ENCODE measurements at regions not wholly inside any gene's neighbourhood (a gene's known extent, or its start where the extent isn't known, plus 50 kb on each side); places are given as distances from the start of the nearest gene placed in this dataset.
"Not testable (repeated sequence)": the region's sequence is repeated elsewhere in the genome, so short reads cannot be mapped to it uniquely, and the experiment has no call there.

DNA sequence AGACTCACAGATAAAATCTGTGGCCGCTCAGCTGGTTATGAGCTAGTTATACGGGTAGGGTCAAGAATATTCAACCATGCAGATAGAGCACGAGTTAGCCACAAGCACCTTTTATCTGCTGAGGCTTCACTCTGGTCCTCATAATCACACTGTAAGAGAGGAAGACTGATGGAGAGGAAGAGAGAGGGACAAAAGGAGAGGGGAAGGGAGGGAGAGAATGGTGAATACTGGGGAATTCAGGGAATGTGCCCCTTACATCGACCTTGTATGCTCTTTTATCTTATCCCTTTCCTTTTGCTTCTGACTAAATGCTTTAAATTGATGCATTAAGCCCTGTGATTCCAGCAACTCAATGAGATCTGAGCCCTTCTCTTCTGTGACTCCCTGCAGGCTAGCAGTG, 333.1 kb downstream of the DSEL start:
- intact Hi-C loops (cut with DNase I) = no loop called here

GRCh38 chr18:67179726-67180125, 336.8 kb downstream of the DSEL start:
- DNase-seq = no peak
- intact Hi-C loops (cut with DNase I) = loop anchor here (10.0 kb wide), 1 partner anchor 415 kb away; no protein-coding TSS in a partner anchor

More for the DNA sequence above, 333.1 kb downstream of the DSEL start:
- DNase-seq = no peak

DNA sequence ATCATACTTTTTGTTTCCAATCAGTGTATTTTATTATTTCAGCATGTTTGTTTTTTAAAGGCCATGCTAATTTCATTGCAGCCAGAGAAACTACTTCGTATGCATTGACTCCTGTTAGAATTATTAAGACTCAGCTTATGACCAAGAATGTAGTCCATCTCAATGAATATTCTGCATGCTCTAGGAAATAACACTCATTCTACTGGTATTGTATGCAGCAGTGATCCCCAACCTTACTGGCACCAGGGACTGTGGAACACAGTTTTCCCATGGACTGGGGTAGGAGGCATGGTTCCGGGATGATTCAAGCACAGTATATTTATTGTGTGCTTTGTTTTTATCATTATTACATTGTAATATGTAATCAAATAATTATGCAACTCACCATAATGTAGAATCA, 356.9 kb downstream of the DSEL start:
- no peak for DNase-seq
- intact Hi-C loops (cut with DNase I) = no loop called here

DNA sequence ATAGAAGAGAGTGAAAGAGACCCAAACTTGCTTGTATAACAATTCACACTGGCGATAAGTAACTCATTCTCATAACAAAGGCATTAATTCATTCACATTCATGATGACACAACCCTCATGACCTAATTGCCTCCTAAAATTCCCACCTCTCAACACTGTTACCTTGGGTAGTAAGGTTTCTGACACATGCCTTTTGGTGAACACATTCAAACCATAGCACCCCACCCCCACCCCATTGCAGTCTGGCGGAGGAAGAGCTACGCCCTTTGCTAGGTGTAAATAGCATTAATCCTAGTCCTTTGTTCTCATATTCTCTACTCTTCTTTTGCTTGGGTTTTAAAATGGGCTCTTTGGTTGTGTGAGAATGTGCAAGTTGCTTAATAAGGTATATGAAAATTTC, 361.5 kb downstream of the DSEL start:
- DNase-seq = no peak
- intact Hi-C loops (cut with DNase I) = no loop called here

DNA sequence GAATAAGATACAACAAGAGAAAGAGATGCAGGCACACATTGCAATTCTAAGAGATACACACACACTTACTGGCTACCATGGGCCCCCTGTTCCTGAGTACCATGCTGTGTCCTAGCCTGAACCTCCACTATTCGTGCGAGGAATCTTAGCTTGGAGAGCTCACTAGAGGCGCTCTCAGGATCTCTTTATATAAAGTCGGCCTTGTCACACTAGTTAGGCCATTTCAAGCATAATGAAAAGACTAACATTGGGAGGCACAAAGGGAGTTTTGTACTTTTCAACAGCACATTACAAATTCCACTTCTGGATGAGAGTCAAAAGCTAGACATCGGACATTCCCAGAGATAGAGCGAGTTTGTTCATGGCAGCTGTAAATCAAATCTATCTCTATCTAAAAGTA, 365.2 kb downstream of the DSEL start:
- intact Hi-C loops (cut with DNase I) = no loop called here
- DNase-seq = peak in 35 of 42 donors; percentile 4 to 79 (median 37)

GRCh38 chr18:67145586-67146292, 370.8 kb downstream of the DSEL start:
- DNase-seq = no peak
- intact Hi-C loops (cut with DNase I) = no loop called here

- intact Hi-C loops (cut with DNase I) = no loop called here
- DNase-seq = no peak
Measured at GRCh38 chr18:67144329-67144728, 372.2 kb downstream of the DSEL start.

DNA sequence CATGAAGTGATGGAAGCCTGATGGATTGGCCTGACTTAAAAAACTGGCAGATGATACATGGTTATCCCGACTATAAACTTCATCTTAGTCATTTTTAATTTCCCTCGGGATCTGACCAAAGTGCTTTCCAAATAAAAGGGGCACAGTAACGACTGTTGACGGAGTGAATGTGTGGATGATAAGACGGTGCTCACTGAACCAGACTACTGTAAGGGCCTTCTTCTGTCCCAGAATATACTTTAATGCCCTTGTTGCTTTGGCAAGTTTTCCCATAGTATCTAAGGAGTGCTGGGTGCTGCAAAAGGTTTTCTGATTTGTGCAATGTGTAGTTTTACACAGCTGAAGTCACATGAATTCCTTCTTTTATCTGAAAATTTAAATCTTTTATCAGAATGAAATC, 373.5 kb downstream of the DSEL start:
- intact Hi-C loops (cut with DNase I) = no loop called here

GRCh38 chr18:67142604-67143003, 373.9 kb downstream of the DSEL start:
- intact Hi-C loops (cut with DNase I) = no loop called here
- no peak for DNase-seq

More for the DNA sequence above, 373.5 kb downstream of the DSEL start:
- DNase-seq = no peak

DNA sequence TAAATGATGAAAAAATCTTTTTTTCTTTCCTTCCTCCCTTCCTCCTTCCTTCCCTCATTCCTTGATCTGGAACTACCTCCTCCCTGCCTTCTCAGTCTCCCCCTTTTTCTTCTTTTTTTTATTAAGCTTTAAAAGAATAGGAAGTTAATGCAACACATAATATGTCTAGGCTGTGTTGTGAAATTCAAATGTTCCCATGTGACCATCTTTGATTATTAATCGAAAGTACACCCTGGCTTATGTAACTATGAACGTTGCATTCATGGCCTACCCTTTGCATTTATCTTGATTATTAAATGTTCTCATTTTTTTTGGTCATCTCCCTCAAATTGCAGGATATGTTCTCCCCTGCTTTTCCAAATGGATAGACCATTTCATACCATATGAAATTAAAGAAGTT, 376.0 kb downstream of the DSEL start:
- intact Hi-C loops (cut with DNase I) = no loop called here
- DNase-seq = no peak

DNA sequence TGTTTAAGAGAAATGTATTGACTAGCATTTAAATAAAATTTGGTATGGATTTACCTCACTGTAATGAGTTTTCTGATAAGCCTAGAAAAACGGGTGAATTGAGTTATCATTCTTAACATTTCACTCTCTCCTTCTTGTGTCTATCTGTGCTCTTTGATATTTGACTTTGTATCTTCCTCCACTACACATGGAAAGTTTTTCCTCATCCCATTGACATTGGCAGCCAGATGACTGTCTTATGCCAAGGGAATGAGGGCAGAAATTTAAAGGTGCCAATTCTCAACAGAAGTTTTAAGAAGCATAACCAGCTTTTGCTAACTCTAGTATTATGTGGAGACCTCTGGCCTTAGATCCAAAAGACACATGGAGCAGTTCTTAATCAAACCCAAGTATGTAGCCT, 376.6 kb downstream of the DSEL start:
- DNase-seq = no peak
- intact Hi-C loops (cut with DNase I) = no loop called here

DNA sequence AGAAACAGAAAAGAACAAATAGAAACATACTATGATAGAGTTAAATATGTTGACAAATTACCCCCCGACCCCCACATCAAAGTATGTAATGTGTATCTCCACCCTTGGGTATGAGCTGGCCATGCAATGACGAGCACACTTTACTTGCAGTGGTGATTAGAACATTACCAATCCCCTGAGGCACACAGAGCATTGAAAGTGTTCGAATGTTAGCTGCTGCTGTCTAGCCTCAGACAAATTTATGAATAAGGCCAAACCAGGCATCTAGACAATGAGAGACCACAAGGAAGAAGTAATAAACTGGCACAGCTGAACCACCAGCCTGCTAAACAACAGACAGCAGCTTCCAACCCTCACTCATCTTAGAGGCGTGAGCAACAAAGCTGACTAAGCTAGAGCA, 380.5 kb downstream of the DSEL start:
- intact Hi-C loops (cut with DNase I) = no loop called here
- no peak for DNase-seq

GRCh38 chr18:67134911-67135310, 381.6 kb downstream of the DSEL start:
- intact Hi-C loops (cut with DNase I) = no loop called here
- DNase-seq = peak in 1 of 42 donors; percentile 27

GRCh38 chr18:67133669-67134068, 382.9 kb downstream of the DSEL start:
- DNase-seq = no peak
- intact Hi-C loops (cut with DNase I) = no loop called here

DNA sequence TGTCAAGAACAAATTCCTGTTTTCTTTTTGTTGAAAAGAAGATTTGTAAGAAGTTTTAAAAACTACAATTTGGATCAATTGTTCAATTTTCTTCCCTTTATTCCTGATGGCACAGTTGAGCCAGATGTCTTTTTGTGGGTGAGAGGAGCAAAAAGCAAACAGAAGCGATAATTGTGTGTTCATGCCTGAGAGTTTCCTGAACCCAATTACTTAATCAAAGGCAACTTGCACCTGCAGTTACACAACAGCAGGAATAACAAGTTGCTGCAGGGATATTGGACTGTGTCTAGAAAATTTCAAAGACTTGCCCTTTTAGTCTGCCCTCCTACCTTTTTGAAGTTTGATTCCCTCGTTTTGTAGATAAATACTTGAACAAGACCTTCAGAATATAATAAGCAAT, 383.6 kb downstream of the DSEL start:
- intact Hi-C loops (cut with DNase I) = no loop called here
- no peak for DNase-seq

DNA sequence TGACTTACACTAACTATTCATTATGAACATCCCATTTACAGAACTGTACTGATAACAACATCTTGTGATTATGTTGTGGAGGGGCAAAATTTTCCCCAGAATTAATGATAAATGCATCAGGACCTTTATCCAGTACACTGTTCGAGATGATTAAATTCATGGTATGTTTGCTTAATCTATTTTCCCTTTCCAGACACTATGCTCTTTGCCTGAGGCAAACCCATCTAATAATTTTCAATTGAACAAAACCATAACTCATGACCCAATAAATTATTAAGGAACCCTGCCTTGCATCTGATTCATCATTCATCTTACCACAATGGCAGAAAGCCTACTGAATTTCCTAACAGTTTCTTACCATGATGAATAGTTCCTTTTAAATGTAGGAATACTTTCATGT, 385.0 kb downstream of the DSEL start:
- DNase-seq = no peak
- intact Hi-C loops (cut with DNase I) = no loop called here

GRCh38 chr18:67126751-67127150, 389.8 kb downstream of the DSEL start:
- intact Hi-C loops (cut with DNase I) = not testable (repeated sequence)

DNA sequence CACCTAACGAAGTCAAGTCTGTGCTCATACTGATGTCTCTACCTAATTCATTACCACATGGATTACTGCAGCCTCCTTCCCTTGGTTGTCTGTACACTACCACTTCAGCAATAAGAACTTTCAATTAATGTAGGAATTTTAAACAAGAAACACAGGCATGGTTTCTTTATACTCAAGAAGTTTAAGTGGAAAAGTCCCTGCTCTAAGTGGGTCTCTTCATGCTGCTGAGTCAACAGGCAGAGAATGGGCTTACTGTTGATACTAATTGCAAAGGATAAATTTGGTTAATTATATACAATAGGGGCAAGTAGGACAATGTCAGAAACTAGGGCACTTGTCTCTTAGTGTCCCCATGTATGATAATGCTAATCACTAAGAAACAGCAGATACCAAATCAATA, 392.6 kb downstream of the DSEL start:
- no peak for DNase-seq
- intact Hi-C loops (cut with DNase I) = no loop called here

More at GRCh38 chr18:67126751-67127150, 389.8 kb downstream of the DSEL start:
- not testable (repeated sequence) for DNase-seq

- intact Hi-C loops (cut with DNase I) = no loop called here
Measured at GRCh38 chr18:67117804-67118203, 398.7 kb downstream of the DSEL start.

DNA sequence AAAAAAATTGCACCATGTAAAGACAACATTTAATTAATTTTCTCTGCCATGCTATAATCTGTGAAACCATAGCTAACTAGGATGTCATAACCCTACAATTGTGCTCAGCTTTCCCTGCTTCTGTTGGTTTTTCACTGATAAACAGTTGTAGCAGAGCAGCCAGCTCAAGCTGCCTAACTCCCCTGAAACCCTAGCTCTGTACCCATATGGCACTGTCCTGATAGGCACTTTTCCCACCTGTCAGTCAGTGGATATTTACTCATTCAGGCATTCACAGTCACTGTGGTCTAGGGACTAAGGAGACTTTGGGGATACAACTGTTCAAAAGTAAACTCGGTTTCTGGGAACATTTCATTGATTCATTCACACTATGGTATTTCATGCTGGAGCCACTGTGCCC, 407.0 kb downstream of the DSEL start:
- no peak for DNase-seq
- intact Hi-C loops (cut with DNase I) = no loop called here

More at GRCh38 chr18:67117804-67118203, 398.7 kb downstream of the DSEL start:
- DNase-seq = no peak

- no peak for DNase-seq
- intact Hi-C loops (cut with DNase I) = no loop called here
Measured at GRCh38 chr18:67108894-67109293, 407.6 kb downstream of the DSEL start.

All from head of caudate nucleus (tissue), 42 donors.